ENCODE measurements at regions not wholly inside any gene's neighbourhood (a gene's known extent, or its start where the extent isn't known, plus 50 kb on each side); places are given as distances from the start of the nearest gene placed in this dataset.

GRCh38 chr6:165986914-165987482 lies 180.7 kb downstream of the TBXT start:
- Histone ChIP-seq H2AFZ (ENCODE audit: insufficient read depth, low read depth, low read length, poor library complexity, severe bottlenecking) (no peak overlapping the region), H3K27ac (ENCODE audit: low read depth in 1 of 2, low read length in 2 of 2) (no peak overlapping the region), H3K79me2 (ENCODE audit: insufficient read depth, low read length) (no peaks in the 10 kb centered on the region), H3K4me1 (ENCODE audit: control insufficient read depth in 1 of 2, insufficient read depth in 2 of 2, low read length in 2 of 2) (no peaks in the 10 kb centered on the region), H4K20me1 (ENCODE audit: insufficient read depth, low read length) (no peaks in the 10 kb centered on the region), H3K9me3 (replicated peaks in 1 of 2; ENCODE audit: control insufficient read depth in 1 of 2, insufficient read depth in 1 of 2, low read length in 2 of 2) (no peaks in the 10 kb centered on the region), H3K4me2 (replicated peaks; ENCODE audit: extremely low read depth, low read length, poor library complexity, severe bottlenecking) (no peak overlapping the region), H3K27me3 (ENCODE audit: control insufficient read depth in 2 of 2, insufficient read depth in 2 of 2, low read length in 2 of 2) (peaks cover 5 to 38% of the 10 kb centered on the region in 2 donors), H3K36me3 (replicated peaks in 1 of 2; ENCODE audit: control insufficient read depth in 1 of 2, insufficient read depth in 2 of 2, low read length in 2 of 2) (no peaks in the 10 kb centered on the region), H3K9ac (ENCODE audit: insufficient read depth, low read length, poor library complexity, severe bottlenecking) (no peak overlapping the region), H3K4me3 (replicated peaks in 1 of 3; ENCODE audit: low read depth in 2 of 3, low read length in 3 of 3) (no peak overlapping the region)
- TF ChIP-seq, protein P1, sequence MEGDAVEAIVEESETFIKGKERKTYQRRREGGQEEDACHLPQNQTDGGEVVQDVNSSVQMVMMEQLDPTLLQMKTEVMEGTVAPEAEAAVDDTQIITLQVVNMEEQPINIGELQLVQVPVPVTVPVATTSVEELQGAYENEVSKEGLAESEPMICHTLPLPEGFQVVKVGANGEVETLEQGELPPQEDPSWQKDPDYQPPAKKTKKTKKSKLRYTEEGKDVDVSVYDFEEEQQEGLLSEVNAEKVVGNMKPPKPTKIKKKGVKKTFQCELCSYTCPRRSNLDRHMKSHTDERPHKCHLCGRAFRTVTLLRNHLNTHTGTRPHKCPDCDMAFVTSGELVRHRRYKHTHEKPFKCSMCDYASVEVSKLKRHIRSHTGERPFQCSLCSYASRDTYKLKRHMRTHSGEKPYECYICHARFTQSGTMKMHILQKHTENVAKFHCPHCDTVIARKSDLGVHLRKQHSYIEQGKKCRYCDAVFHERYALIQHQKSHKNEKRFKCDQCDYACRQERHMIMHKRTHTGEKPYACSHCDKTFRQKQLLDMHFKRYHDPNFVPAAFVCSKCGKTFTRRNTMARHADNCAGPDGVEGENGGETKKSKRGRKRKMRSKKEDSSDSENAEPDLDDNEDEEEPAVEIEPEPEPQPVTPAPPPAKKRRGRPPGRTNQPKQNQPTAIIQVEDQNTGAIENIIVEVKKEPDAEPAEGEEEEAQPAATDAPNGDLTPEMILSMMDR (IDR thresholded peaks at IDR 0.05): no peak
- H3K9me3 Mint-ChIP-seq: peaks cover 0 to 4% (median 0%) of the 10 kb centered on the region in 7 donors
- WGBS (ENCODE audit: insufficient coverage): 0% methylated on average over 14 of the region's 27 CpGs
- H3K4me3 Mint-ChIP-seq: peak overlapping the region in 1 of 2 donors; percentile 73
- H3K4me1 Mint-ChIP-seq: no peaks in the 10 kb centered on the region
- no peak overlapping the region for H3K27ac Mint-ChIP-seq
- H3K36me3 Mint-ChIP-seq: no peaks in the 10 kb centered on the region
- peaks cover 37 to 60% (median 39%) of the 10 kb centered on the region in 3 donors for H3K27me3 Mint-ChIP-seq (ENCODE audit: low read depth in 3 of 3)
- no peak for DNase-seq
- intact Hi-C loops (cut with micrococcal nuclease): no loop called here

GRCh38 chr6:165986311-165986913 lies 181.2 kb downstream of the TBXT start:
- H3K4me1 Mint-ChIP-seq: no peaks in the 10 kb centered on the region
- H3K36me3 Mint-ChIP-seq: no peaks in the 10 kb centered on the region
- Histone ChIP-seq H3K27ac (ENCODE audit: low read depth in 1 of 2, low read length in 2 of 2) (no peak overlapping the region), H3K4me3 (replicated peaks in 1 of 3; ENCODE audit: low read depth in 2 of 3, low read length in 3 of 3) (no peak overlapping the region), H2AFZ (ENCODE audit: insufficient read depth, low read depth, low read length, poor library complexity, severe bottlenecking) (no peak overlapping the region), H3K4me1 (ENCODE audit: control insufficient read depth in 1 of 2, insufficient read depth in 2 of 2, low read length in 2 of 2) (no peaks in the 10 kb centered on the region), H3K36me3 (replicated peaks in 1 of 2; ENCODE audit: control insufficient read depth in 1 of 2, insufficient read depth in 2 of 2, low read length in 2 of 2) (no peaks in the 10 kb centered on the region), H3K79me2 (ENCODE audit: insufficient read depth, low read length) (no peaks in the 10 kb centered on the region), H3K4me2 (replicated peaks; ENCODE audit: extremely low read depth, low read length, poor library complexity, severe bottlenecking) (no peak overlapping the region), H4K20me1 (ENCODE audit: insufficient read depth, low read length) (no peaks in the 10 kb centered on the region), H3K9ac (ENCODE audit: insufficient read depth, low read length, poor library complexity, severe bottlenecking) (no peak overlapping the region), H3K27me3 (ENCODE audit: control insufficient read depth in 2 of 2, insufficient read depth in 2 of 2, low read length in 2 of 2) (peaks cover 5 to 38% of the 10 kb centered on the region in 2 donors), H3K9me3 (replicated peaks in 1 of 2; ENCODE audit: control insufficient read depth in 1 of 2, insufficient read depth in 1 of 2, low read length in 2 of 2) (no peaks in the 10 kb centered on the region)
- no peak overlapping the region for H3K27ac Mint-ChIP-seq
- TF ChIP-seq, protein P1 (IDR thresholded peaks at IDR 0.05): no peak
- H3K4me3 Mint-ChIP-seq: peak overlapping the region in 1 of 2 donors; percentile 73
- WGBS (ENCODE audit: insufficient coverage): 0% methylated on average over 2 of the region's 8 CpGs
- intact Hi-C loops (cut with micrococcal nuclease): no loop called here
- peaks cover 37 to 59% (median 39%) of the 10 kb centered on the region in 3 donors for H3K27me3 Mint-ChIP-seq (ENCODE audit: low read depth in 3 of 3)
- H3K9me3 Mint-ChIP-seq: peaks cover 0 to 4% (median 0%) of the 10 kb centered on the region in 7 donors
- DNase-seq: no peak
